Right lobe of liver (tissue), 6 donors: ENCODE measurements at regions not wholly inside any gene's neighbourhood (a gene's known extent, or its start where the extent isn't known, plus 50 kb on each side); places are given as distances from the start of the nearest gene placed in this dataset.
"Not testable (repeated sequence)": the region's sequence is repeated elsewhere in the genome, so short reads cannot be mapped to it uniquely, and the experiment has no call there.

Experiments
- ATAC-seq, 4 donors: fragments of 200-7000 bp; cut with Tn5 transposase; one replicate each; pipeline ENCODE4 v1.9.1; 2020; ENCODE audit warnings: mild to moderate bottlenecking in 4 of 4, moderate library complexity in 4 of 4
- DNase-seq, 3 donors: peaks; one replicate each; pipeline ENCODE4 v3.0.0-alpha.2; 2020
- H3K27ac ChIP-seq, 3 donors: fragments of 200-600 bp; one replicate each; pipeline ENCODE4 v1.8.0; 2022
- H3K27me3 ChIP-seq, 2 donors: fragments of 200-600 bp; one replicate each; pipeline ENCODE4 v1.8.0; 2022
- H3K36me3 ChIP-seq, 4 donors: fragments of 200-600 bp; sonication (generic) in 1 of 4; one replicate each; pipeline versions ENCODE4 v1.5.1 to v1.8.0; 2017 to 2022; ENCODE audit warnings: control low read depth in 1 of 4
- H3K4me1 ChIP-seq, 4 donors: fragments of 200-600 bp; sonication (generic) in 1 of 4; one replicate each; pipeline versions ENCODE4 v1.5.1 to v1.8.0; 2017 to 2022; ENCODE audit warnings: control low read depth in 1 of 4
- H3K4me3 ChIP-seq, 3 donors: fragments of 200-600 bp; one replicate each; pipeline ENCODE4 v1.8.0; 2022
- H3K9me3 ChIP-seq, 4 donors: fragments of 200-600 bp; sonication (generic) in 1 of 4; one replicate each; pipeline versions ENCODE4 v1.5.1 to v1.8.0; 2017 to 2022; ENCODE audit warnings: control low read depth in 1 of 4
- CTCF ChIP-seq, 4 donors: fragments of 200-600 bp in 3 of 4; fragments of 450-650 bp in 1 of 4; IDR thresholded peaks; one replicate each; pipeline versions ENCODE4 v1.5.1 to v1.8.0; 2016 to 2022; ENCODE audit warnings: antibody characterized with exemption in 4 of 4, mild to moderate bottlenecking in 2 of 4
- POLR2A ChIP-seq: fragments of 450-650 bp; IDR thresholded peaks from one replicate; pipeline ENCODE4 v1.6.1; 2017; ENCODE audit warnings: antibody characterized with exemption, mild to moderate bottlenecking
- WGBS: methylation state at CpG from one replicate; pipeline ENCODE4 v1.1.6; 2018; ENCODE audit warnings: low coverage, low lambda C conversion rate; ENCODE audit not compliant: insufficient coverage; ENCODE audit errors: missing lambda C conversion rate; 5-methylcytosine and 5-hydroxymethylcytosine counted together
- intact Hi-C, 2 donors: fragments of 100-400 bp; cut with DNase I; formaldehyde crosslinking; loops; one replicate each; pipeline versions ENCODE4 v1.11.2 to v1.14.1; 2022
- donor health status: DM: no; HTN: yes; CAD: no.
- donor health status: DM: no; HTN: no; CAD: no.
- donor health status: DM: no; HTN: no; CAD: no.
- donor health status: DM: no; HTN: yes; CAD: no.
- donor health status: DM: no; HTN: yes; CAD: no.

- no peak for TF ChIP-seq POLR2A
- no peak overlapping the region for H3K4me3 ChIP-seq
- intact Hi-C loops: no loop called here
- H3K36me3 ChIP-seq: no peaks in the 10 kb centered on the region
- H3K9me3 ChIP-seq: no peaks in the 10 kb centered on the region
- WGBS: 77% methylated on average over 3 of the region's 3 CpGs
- H3K27ac ChIP-seq: no peak overlapping the region
- DNase-seq: no peak
- ATAC-seq: no peak
- H3K27me3 ChIP-seq: no peaks in the 10 kb centered on the region
- H3K4me1 ChIP-seq: peaks cover 0 to 3% (median 0%) of the 10 kb centered on the region in 4 donors
Measured at GRCh38 chr5:26486631-26487030, 551.8 kb downstream of the CDH9 start.

GRCh38 chr5:26485146-26485860 lies 553.1 kb downstream of the CDH9 start:
- H3K36me3 ChIP-seq, H3K4me1 ChIP-seq, intact Hi-C loops, ATAC-seq, DNase-seq, H3K9me3 ChIP-seq, H3K27ac ChIP-seq, H3K4me3 ChIP-seq, H3K27me3 ChIP-seq: not testable (repeated sequence)
- WGBS: 95% methylated on average over 22 of the region's 46 CpGs

- 27% methylated on average over 2 of the region's 2 CpGs for WGBS
- TF ChIP-seq CTCF (IDR thresholded peaks at IDR 0.05) (peak; percentile 47 to 74 (median 60)), POLR2A (no peak)
- peak overlapping the region in 2 of 3 donors; percentile 50 to 63 for H3K27ac ChIP-seq
- H3K4me3 ChIP-seq: peak overlapping the region; percentile 34 to 54 (median 41)
- intact Hi-C loops: no loop called here
- ATAC-seq (peak; percentile 97 to 100 (median 98)), DNase-seq (peak in 1 of 3 donors; percentile 60)
- H3K9me3 ChIP-seq: no peaks in the 10 kb centered on the region
- H3K4me1 ChIP-seq: peaks cover 0 to 3% (median 0%) of the 10 kb centered on the region in 4 donors
- no peaks in the 10 kb centered on the region for H3K27me3 ChIP-seq
- no peaks in the 10 kb centered on the region for H3K36me3 ChIP-seq
Measured at GRCh38 chr5:26482810-26483375, 555.5 kb downstream of the CDH9 start.

- TF ChIP-seq CTCF (IDR thresholded peaks at IDR 0.05): no peak
- no peak for TF ChIP-seq POLR2A
- intact Hi-C loops: no loop called here
- Histone ChIP-seq H3K4me3 (peak overlapping the region; percentile 34 to 54 (median 41)), H3K27me3 (no peaks in the 10 kb centered on the region), H3K4me1 (peaks cover 0 to 3% (median 0%) of the 10 kb centered on the region in 4 donors), H3K27ac (peak overlapping the region in 2 of 3 donors; percentile 50 to 63), H3K9me3 (no peaks in the 10 kb centered on the region), H3K36me3 (no peaks in the 10 kb centered on the region)
- WGBS: 23% methylated on average over 5 of the region's 5 CpGs
- ATAC-seq (peak; percentile 69 to 90 (median 75)), DNase-seq (no peak)
Measured at GRCh38 chr5:26482076-26482809, 556.1 kb downstream of the CDH9 start.

GRCh38 chr5:26470439-26470838 lies 567.9 kb downstream of the CDH9 start:
- Histone ChIP-seq H3K4me1 (no peaks in the 10 kb centered on the region), H3K9me3 (no peaks in the 10 kb centered on the region), H3K27ac (no peak overlapping the region), H3K4me3 (no peak overlapping the region), H3K27me3 (no peaks in the 10 kb centered on the region), H3K36me3 (no peaks in the 10 kb centered on the region)
- DNase-seq (no peak), ATAC-seq (no peak)
- intact Hi-C loops: no loop called here
- TF ChIP-seq POLR2A (no peak), CTCF (IDR thresholded peaks at IDR 0.05) (no peak)
